LNCAP (cell line): ENCODE measurements at regions not wholly inside any gene's neighbourhood (a gene's known extent, or its start where the extent isn't known, plus 50 kb on each side); places are given as distances from the start of the nearest gene placed in this dataset.

Experiments used
- CTCF ChIP-seq: fragments of 450-650 bp; IDR thresholded peaks from 2 replicates; pipeline ENCODE4 v1.5.1; 2017; ENCODE audit warnings: mild to moderate bottlenecking

GRCh38 chr5:105132581-105132980, 1570.0 kb upstream of the NUDT12 start:
- no peak for TF ChIP-seq CTCF

GRCh38 chr5:105131045-105131444, 1568.5 kb upstream of the NUDT12 start:
- no peak for TF ChIP-seq CTCF

GRCh38 chr5:105101577-105101976, 1539.0 kb upstream of the NUDT12 start:
- no peak for TF ChIP-seq CTCF

GRCh38 chr5:105088961-105089360, 1526.4 kb upstream of the NUDT12 start:
- TF ChIP-seq CTCF, result no peak

- no peak for TF ChIP-seq CTCF
Measured at GRCh38 chr5:105088102-105088501, 1525.5 kb upstream of the NUDT12 start.

- no peak for TF ChIP-seq CTCF
Measured at GRCh38 chr5:105057893-105058292, 1495.3 kb upstream of the NUDT12 start.

GRCh38 chr5:105057001-105057436, 1494.4 kb upstream of the NUDT12 start:
- no peak for TF ChIP-seq CTCF

- no peak for TF ChIP-seq CTCF
Measured at GRCh38 chr5:105054406-105054805, 1491.8 kb upstream of the NUDT12 start.
